ENCODE measurements at regions not wholly inside any gene's neighbourhood (a gene's known extent, or its start where the extent isn't known, plus 50 kb on each side); places are given as distances from the start of the nearest gene placed in this dataset.

- no peak overlapping the region for H3K4me3 ChIP-seq (ENCODE audit: low read length)
- H3K27me3 ChIP-seq (ENCODE audit: insufficient read depth, low read length), result no peaks in the 10 kb centered on the region
- no peaks in the 10 kb centered on the region for H3K36me3 ChIP-seq (ENCODE audit: insufficient read depth, low read length)
- peaks cover 33% of the 10 kb centered on the region for H3K4me1 ChIP-seq (ENCODE audit: insufficient read depth, low read length)
- no peak overlapping the region for H2AFZ ChIP-seq (ENCODE audit: low read depth, low read length)
- no peaks in the 10 kb centered on the region for H3K9me3 ChIP-seq (ENCODE audit: low read length)
Measured at GRCh38 chr7:12765431-12766100, 78.1 kb downstream of the ARL4A start.

GRCh38 chr7:12766416-12766815 is 79.0 kb downstream of the ARL4A start:
- Histone ChIP-seq H3K27me3 (ENCODE audit: insufficient read depth, low read length) (no peaks in the 10 kb centered on the region), H3K36me3 (ENCODE audit: insufficient read depth, low read length) (no peaks in the 10 kb centered on the region), H3K9me3 (ENCODE audit: low read length) (no peaks in the 10 kb centered on the region), H3K4me1 (ENCODE audit: insufficient read depth, low read length) (peaks cover 40% of the 10 kb centered on the region), H3K4me3 (ENCODE audit: low read length) (no peak overlapping the region), H2AFZ (ENCODE audit: low read depth, low read length) (no peak overlapping the region)

GRCh38 chr7:12768948-12769347 is 81.5 kb downstream of the ARL4A start:
- no peaks in the 10 kb centered on the region for H3K36me3 ChIP-seq (ENCODE audit: insufficient read depth, low read length)
- H3K4me3 ChIP-seq (ENCODE audit: low read length), result no peak overlapping the region
- peaks cover 50% of the 10 kb centered on the region for H3K4me1 ChIP-seq (ENCODE audit: insufficient read depth, low read length)
- no peak overlapping the region for H2AFZ ChIP-seq (ENCODE audit: low read depth, low read length)
- H3K27me3 ChIP-seq (ENCODE audit: insufficient read depth, low read length), result no peaks in the 10 kb centered on the region
- peaks cover 2% of the 10 kb centered on the region for H3K9me3 ChIP-seq (ENCODE audit: low read length)

GRCh38 chr7:12769444-12769843 is 82.0 kb downstream of the ARL4A start:
- Histone ChIP-seq H3K4me1 (ENCODE audit: insufficient read depth, low read length) (peaks cover 45% of the 10 kb centered on the region), H2AFZ (ENCODE audit: low read depth, low read length) (peak overlapping the region; percentile 49), H3K9me3 (ENCODE audit: low read length) (peaks cover 2% of the 10 kb centered on the region), H3K4me3 (ENCODE audit: low read length) (no peak overlapping the region), H3K27me3 (ENCODE audit: insufficient read depth, low read length) (no peaks in the 10 kb centered on the region), H3K36me3 (ENCODE audit: insufficient read depth, low read length) (no peaks in the 10 kb centered on the region)

- Histone ChIP-seq H3K4me3 (ENCODE audit: low read length) (no peak overlapping the region), H2AFZ (ENCODE audit: low read depth, low read length) (peak overlapping the region; percentile 49), H3K27me3 (ENCODE audit: insufficient read depth, low read length) (no peaks in the 10 kb centered on the region), H3K9me3 (ENCODE audit: low read length) (peaks cover 2% of the 10 kb centered on the region), H3K4me1 (ENCODE audit: insufficient read depth, low read length) (peaks cover 36% of the 10 kb centered on the region), H3K36me3 (ENCODE audit: insufficient read depth, low read length) (no peaks in the 10 kb centered on the region)
Measured at GRCh38 chr7:12770227-12770975, 83.0 kb downstream of the ARL4A start.

- Histone ChIP-seq H3K4me3 (ENCODE audit: low read length) (peak overlapping the region; percentile 14), H3K36me3 (ENCODE audit: insufficient read depth, low read length) (no peaks in the 10 kb centered on the region), H3K4me1 (ENCODE audit: insufficient read depth, low read length) (peaks cover 36% of the 10 kb centered on the region), H3K27me3 (ENCODE audit: insufficient read depth, low read length) (no peaks in the 10 kb centered on the region), H2AFZ (ENCODE audit: low read depth, low read length) (peak overlapping the region; percentile 0), H3K9me3 (ENCODE audit: low read length) (peaks cover 2% of the 10 kb centered on the region)
Measured at GRCh38 chr7:12771378-12771877, 84.0 kb downstream of the ARL4A start.

GRCh38 chr7:12772768-12773167 is 85.3 kb downstream of the ARL4A start:
- H3K27me3 ChIP-seq (ENCODE audit: insufficient read depth, low read length), result no peaks in the 10 kb centered on the region
- peaks cover 2% of the 10 kb centered on the region for H3K9me3 ChIP-seq (ENCODE audit: low read length)
- H3K36me3 ChIP-seq (ENCODE audit: insufficient read depth, low read length), result no peaks in the 10 kb centered on the region
- peaks cover 36% of the 10 kb centered on the region for H3K4me1 ChIP-seq (ENCODE audit: insufficient read depth, low read length)
- no peak overlapping the region for H2AFZ ChIP-seq (ENCODE audit: low read depth, low read length)
- H3K4me3 ChIP-seq (ENCODE audit: low read length), result no peak overlapping the region

- H2AFZ ChIP-seq (ENCODE audit: low read depth, low read length), result no peak overlapping the region
- no peaks in the 10 kb centered on the region for H3K27me3 ChIP-seq (ENCODE audit: insufficient read depth, low read length)
- no peaks in the 10 kb centered on the region for H3K36me3 ChIP-seq (ENCODE audit: insufficient read depth, low read length)
- H3K4me3 ChIP-seq (ENCODE audit: low read length), result no peak overlapping the region
- peaks cover 6% of the 10 kb centered on the region for H3K4me1 ChIP-seq (ENCODE audit: insufficient read depth, low read length)
- peaks cover 3% of the 10 kb centered on the region for H3K9me3 ChIP-seq (ENCODE audit: low read length)
Measured at GRCh38 chr7:12777257-12777656, 89.8 kb downstream of the ARL4A start.

GRCh38 chr7:12779947-12780346 is 92.5 kb downstream of the ARL4A start:
- H3K9me3 ChIP-seq (ENCODE audit: low read length), result peaks cover 1% of the 10 kb centered on the region
- H3K4me1 ChIP-seq (ENCODE audit: insufficient read depth, low read length), result no peaks in the 10 kb centered on the region
- no peaks in the 10 kb centered on the region for H3K36me3 ChIP-seq (ENCODE audit: insufficient read depth, low read length)

GRCh38 chr7:12783421-12784095 is 96.1 kb downstream of the ARL4A start:
- Histone ChIP-seq H3K4me1 (ENCODE audit: insufficient read depth, low read length) (no peaks in the 10 kb centered on the region), H3K36me3 (ENCODE audit: insufficient read depth, low read length) (no peaks in the 10 kb centered on the region), H3K4me3 (ENCODE audit: low read length) (no peak overlapping the region), H3K27me3 (ENCODE audit: insufficient read depth, low read length) (no peaks in the 10 kb centered on the region), H2AFZ (ENCODE audit: low read depth, low read length) (no peak overlapping the region), H3K9me3 (ENCODE audit: low read length) (peaks cover under 1% of the 10 kb centered on the region)

More at GRCh38 chr7:12779947-12780346, 92.5 kb downstream of the ARL4A start:
- Histone ChIP-seq H3K27me3 (ENCODE audit: insufficient read depth, low read length) (no peaks in the 10 kb centered on the region), H2AFZ (ENCODE audit: low read depth, low read length) (no peak overlapping the region), H3K4me3 (ENCODE audit: low read length) (no peak overlapping the region)

GRCh38 chr7:12785473-12785872 is 98.0 kb downstream of the ARL4A start:
- Histone ChIP-seq H3K4me1 (ENCODE audit: insufficient read depth, low read length) (no peaks in the 10 kb centered on the region), H3K36me3 (ENCODE audit: insufficient read depth, low read length) (no peaks in the 10 kb centered on the region), H3K27me3 (ENCODE audit: insufficient read depth, low read length) (no peaks in the 10 kb centered on the region), H3K4me3 (ENCODE audit: low read length) (no peak overlapping the region), H2AFZ (ENCODE audit: low read depth, low read length) (no peak overlapping the region), H3K9me3 (ENCODE audit: low read length) (no peaks in the 10 kb centered on the region)

- H3K27me3 ChIP-seq (ENCODE audit: insufficient read depth, low read length), result no peaks in the 10 kb centered on the region
- H2AFZ ChIP-seq (ENCODE audit: low read depth, low read length), result no peak overlapping the region
- no peaks in the 10 kb centered on the region for H3K36me3 ChIP-seq (ENCODE audit: insufficient read depth, low read length)
- H3K4me3 ChIP-seq (ENCODE audit: low read length), result no peak overlapping the region
- no peaks in the 10 kb centered on the region for H3K9me3 ChIP-seq (ENCODE audit: low read length)
- H3K4me1 ChIP-seq (ENCODE audit: insufficient read depth, low read length), result no peaks in the 10 kb centered on the region
Measured at GRCh38 chr7:12786494-12786893, 99.1 kb downstream of the ARL4A start.

GRCh38 chr7:12788171-12788570 is 100.7 kb downstream of the ARL4A start:
- Histone ChIP-seq H3K27me3 (ENCODE audit: insufficient read depth, low read length) (no peaks in the 10 kb centered on the region), H3K4me1 (ENCODE audit: insufficient read depth, low read length) (no peaks in the 10 kb centered on the region), H3K9me3 (ENCODE audit: low read length) (no peaks in the 10 kb centered on the region), H3K36me3 (ENCODE audit: insufficient read depth, low read length) (no peaks in the 10 kb centered on the region), H2AFZ (ENCODE audit: low read depth, low read length) (no peak overlapping the region), H3K4me3 (ENCODE audit: low read length) (no peak overlapping the region)

Measured in neuron (in vitro differentiated cells).